OCI-LY1 (cell line): ENCODE measurements at regions not wholly inside any gene's neighbourhood (a gene's known extent, or its start where the extent isn't known, plus 50 kb on each side); places are given as distances from the start of the nearest gene placed in this dataset.

Source experiments
- H2AFZ ChIP-seq: fragments of 200-600 bp; sonication (generic), shearing (Covaris generic); 2 replicates; pipeline ENCODE4 v1.6.0; 2014; ENCODE audit warnings: antibody characterized with exemption, mild to moderate bottlenecking, low read length
- H3F3A ChIP-seq: fragments of 200-600 bp; sonication (generic), shearing (Covaris generic); 2 replicates; pipeline ENCODE4 v1.6.0; 2014; ENCODE audit warnings: mild to moderate bottlenecking, antibody characterized with exemption, low read length, moderate library complexity; ENCODE audit not compliant: insufficient read depth
- H3K27ac ChIP-seq: fragments of 200-600 bp; sonication (generic); 2 replicates; pipeline ENCODE4 v1.5.1; 2014; ENCODE audit warnings: low read length, mixed run types, mild to moderate bottlenecking, low read depth; ENCODE audit not compliant: poor library complexity, severe bottlenecking
- H3K27me3 ChIP-seq: fragments of 200-600 bp; sonication (generic); 2 replicates; pipeline ENCODE4 v1.6.0; 2014; ENCODE audit warnings: antibody characterized with exemption, mild to moderate bottlenecking, low read length, moderate library complexity; ENCODE audit not compliant: insufficient read depth
- H3K36me3 ChIP-seq: fragments of 200-600 bp; sonication (generic); 2 replicates; pipeline ENCODE4 v1.6.1; 2014; ENCODE audit warnings: mild to moderate bottlenecking, antibody characterized with exemption, low read length, moderate library complexity, mixed read lengths; ENCODE audit not compliant: insufficient read depth
- H3K4me1 ChIP-seq: fragments of 200-600 bp; sonication (generic); 2 replicates; pipeline ENCODE4 v1.5.1; 2014; ENCODE audit warnings: mild to moderate bottlenecking, low read length, moderate library complexity; ENCODE audit not compliant: insufficient read depth, severe bottlenecking
- H3K4me2 ChIP-seq: fragments of 200-600 bp; sonication (generic), shearing (Covaris generic); 2 replicates; pipeline ENCODE4 v1.6.1; 2014; ENCODE audit warnings: low read length
- H3K4me3 ChIP-seq: fragments of 200-600 bp; sonication (generic); 2 replicates; pipeline ENCODE4 v1.5.1; 2014; ENCODE audit warnings: low read length, low read depth, mild to moderate bottlenecking, mixed read lengths; ENCODE audit not compliant: poor library complexity, severe bottlenecking
- H3K79me2 ChIP-seq: fragments of 200-600 bp; shearing (Covaris generic); 2 replicates; pipeline ENCODE4 v1.6.1; 2016; ENCODE audit warnings: mixed run types, low read length, mixed read lengths; ENCODE audit not compliant: insufficient read depth
- H3K9ac ChIP-seq: fragments of 200-600 bp; sonication (generic), shearing (Covaris generic); 2 replicates; pipeline ENCODE4 v1.6.1; 2014; ENCODE audit warnings: mild to moderate bottlenecking, low read length, mixed read lengths
- H3K9me2 ChIP-seq: fragments of 200-600 bp; sonication (generic), shearing (Covaris generic); 2 replicates; pipeline ENCODE4 v1.6.1; 2014; ENCODE audit warnings: low read depth, mild to moderate bottlenecking, low read length, mixed read lengths
- H3K9me3 ChIP-seq: fragments of 200-600 bp; shearing (Covaris generic); 2 replicates; pipeline ENCODE4 v1.6.1; 2014; ENCODE audit warnings: low read length, mixed read lengths
- H4K20me1 ChIP-seq: fragments of 200-600 bp; sonication (generic), shearing (Covaris generic); 2 replicates; pipeline ENCODE4 v1.6.0; 2016; ENCODE audit warnings: mild to moderate bottlenecking, low read length; ENCODE audit not compliant: insufficient read depth
- EZH2 ChIP-seq: fragments of 200-600 bp; sonication (generic), shearing (Covaris generic); IDR thresholded peaks from 2 replicates; pipeline ENCODE4 v1.8.0; 2017; ENCODE audit warnings: borderline replicate concordance, mixed run types, mild to moderate bottlenecking, antibody characterized with exemption, low read length, moderate library complexity, mixed read lengths
- TF ChIP-seq, protein P1 (sequence below): fragments of 200-600 bp; sonication (generic), shearing (Covaris generic); IDR thresholded peaks from 2 replicates; pipeline ENCODE4 v1.5.1; 2017; ENCODE audit warnings: mild to moderate bottlenecking, antibody characterized with exemption, low read length, moderate library complexity, mixed read lengths

DNA sequence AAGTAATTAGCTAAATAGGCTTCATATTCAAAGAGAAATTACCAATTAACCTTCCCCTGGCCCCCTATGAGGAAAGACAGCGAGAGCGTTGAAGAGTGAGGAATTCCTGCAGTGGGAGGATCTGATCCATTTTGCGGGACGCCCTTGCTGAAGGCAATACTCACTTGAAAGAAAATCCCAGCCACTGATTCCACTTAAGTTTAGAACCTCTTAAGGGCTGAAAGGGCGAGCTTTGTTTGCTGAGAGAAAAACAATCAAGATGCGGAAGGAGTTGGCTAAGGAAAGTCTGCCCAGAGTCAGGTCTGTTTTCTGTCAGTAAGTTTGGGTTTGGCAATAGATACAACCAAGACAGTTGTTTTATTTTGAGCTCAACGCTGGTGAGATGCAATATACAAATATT is 102.8 kb upstream of the GBE1 start:
- Histone ChIP-seq H4K20me1 (no peaks in the 10 kb centered on the region), H3K9me2 (no peaks in the 10 kb centered on the region), H3K4me1 (no peaks in the 10 kb centered on the region), H3F3A (no peaks in the 10 kb centered on the region), H3K27me3 (no peaks in the 10 kb centered on the region), H3K9me3 (no peaks in the 10 kb centered on the region), H3K4me2 (no peak overlapping the region), H2AFZ (no peak overlapping the region), H3K4me3 (no peak overlapping the region), H3K79me2 (no peaks in the 10 kb centered on the region), H3K36me3 (no peaks in the 10 kb centered on the region), H3K27ac (no peak overlapping the region), H3K9ac (no peak overlapping the region)
- TF ChIP-seq EZH2 = no peak
- TF ChIP-seq, protein P1, sequence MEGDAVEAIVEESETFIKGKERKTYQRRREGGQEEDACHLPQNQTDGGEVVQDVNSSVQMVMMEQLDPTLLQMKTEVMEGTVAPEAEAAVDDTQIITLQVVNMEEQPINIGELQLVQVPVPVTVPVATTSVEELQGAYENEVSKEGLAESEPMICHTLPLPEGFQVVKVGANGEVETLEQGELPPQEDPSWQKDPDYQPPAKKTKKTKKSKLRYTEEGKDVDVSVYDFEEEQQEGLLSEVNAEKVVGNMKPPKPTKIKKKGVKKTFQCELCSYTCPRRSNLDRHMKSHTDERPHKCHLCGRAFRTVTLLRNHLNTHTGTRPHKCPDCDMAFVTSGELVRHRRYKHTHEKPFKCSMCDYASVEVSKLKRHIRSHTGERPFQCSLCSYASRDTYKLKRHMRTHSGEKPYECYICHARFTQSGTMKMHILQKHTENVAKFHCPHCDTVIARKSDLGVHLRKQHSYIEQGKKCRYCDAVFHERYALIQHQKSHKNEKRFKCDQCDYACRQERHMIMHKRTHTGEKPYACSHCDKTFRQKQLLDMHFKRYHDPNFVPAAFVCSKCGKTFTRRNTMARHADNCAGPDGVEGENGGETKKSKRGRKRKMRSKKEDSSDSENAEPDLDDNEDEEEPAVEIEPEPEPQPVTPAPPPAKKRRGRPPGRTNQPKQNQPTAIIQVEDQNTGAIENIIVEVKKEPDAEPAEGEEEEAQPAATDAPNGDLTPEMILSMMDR = no peak

DNA sequence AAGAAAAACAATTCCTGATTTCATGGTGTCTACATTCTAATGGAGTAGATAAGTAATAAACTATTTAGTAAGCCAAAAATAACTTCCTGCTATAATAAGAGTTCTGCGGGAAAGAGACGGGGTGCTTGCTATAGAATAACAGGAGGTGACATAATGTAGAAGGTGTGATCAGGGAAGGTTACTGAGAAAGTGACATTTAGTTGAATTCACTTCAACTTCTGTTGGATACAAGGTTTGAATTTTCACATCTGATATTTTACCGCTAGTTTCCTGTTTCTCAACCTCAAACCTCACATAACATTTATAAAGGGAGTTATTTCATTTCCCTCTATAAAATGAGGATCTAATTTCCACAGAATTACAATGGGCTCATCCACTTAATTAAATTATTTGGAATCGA is 102.3 kb upstream of the GBE1 start:
- H3K27me3 ChIP-seq = no peaks in the 10 kb centered on the region
- no peak overlapping the region for H3K4me2 ChIP-seq
- H3K79me2 ChIP-seq = no peaks in the 10 kb centered on the region
- H3K9me3 ChIP-seq = no peaks in the 10 kb centered on the region
- no peaks in the 10 kb centered on the region for H3K36me3 ChIP-seq
- H4K20me1 ChIP-seq = no peaks in the 10 kb centered on the region
- no peak overlapping the region for H3K9ac ChIP-seq
- H3K27ac ChIP-seq = no peak overlapping the region
- no peaks in the 10 kb centered on the region for H3K4me1 ChIP-seq
- no peak overlapping the region for H3K4me3 ChIP-seq
- TF ChIP-seq, protein P1 = no peak
- no peak for TF ChIP-seq EZH2
- H2AFZ ChIP-seq = no peak overlapping the region
- H3K9me2 ChIP-seq = no peaks in the 10 kb centered on the region
- H3F3A ChIP-seq = no peaks in the 10 kb centered on the region

DNA sequence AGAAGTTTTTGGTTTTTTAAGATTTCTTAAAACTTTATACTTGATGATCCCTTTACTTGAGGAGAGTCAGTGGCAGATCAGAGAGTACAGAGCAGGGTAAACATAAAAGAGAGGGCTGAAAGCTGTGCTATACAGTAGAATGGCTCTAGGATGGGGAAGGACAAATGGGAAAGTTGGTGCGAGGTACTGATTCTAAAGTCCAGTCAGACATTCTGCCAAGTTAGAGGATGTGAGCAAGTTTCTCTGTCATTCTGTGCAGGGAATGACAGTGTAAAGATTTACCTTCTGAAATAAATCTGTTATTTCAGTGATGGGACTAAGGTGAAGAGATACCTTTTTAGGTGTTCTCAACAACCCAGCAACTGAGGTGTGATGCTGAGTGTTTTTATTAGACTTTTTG is 100.1 kb upstream of the GBE1 start:
- TF ChIP-seq, protein P1 = no peak
- no peak for TF ChIP-seq EZH2
- Histone ChIP-seq H3K4me2 (no peak overlapping the region), H3K9me3 (no peaks in the 10 kb centered on the region), H3K4me3 (no peak overlapping the region), H4K20me1 (no peaks in the 10 kb centered on the region), H2AFZ (no peak overlapping the region), H3K27ac (no peak overlapping the region), H3K79me2 (no peaks in the 10 kb centered on the region), H3K9me2 (no peaks in the 10 kb centered on the region), H3K36me3 (no peaks in the 10 kb centered on the region), H3K9ac (no peak overlapping the region), H3F3A (no peaks in the 10 kb centered on the region), H3K27me3 (no peaks in the 10 kb centered on the region), H3K4me1 (no peaks in the 10 kb centered on the region)
